Thyroid gland (tissue), 4 donors: ENCODE measurements at regions not wholly inside any gene's neighbourhood (a gene's known extent, or its start where the extent isn't known, plus 50 kb on each side); places are given as distances from the start of the nearest gene placed in this dataset.

ENCODE experiments used
- DNase-seq, 2 donors: peaks; one replicate each; pipeline ENCODE4 v3.0.0-alpha.2; 2019
- H3K27ac ChIP-seq, 3 donors: fragments of 200-600 bp; sonication (generic); 1 replicate in 2 of 3; 2 replicates in 1 of 3; pipeline ENCODE4 v1.5.1; 2016 to 2019; ENCODE audit warnings: mild to moderate bottlenecking in 1 of 3, moderate library complexity in 1 of 3
- H3K27me3 ChIP-seq: fragments of 200-600 bp; sonication (generic); one replicate; pipeline ENCODE4 v1.5.1; 2019
- H3K36me3 ChIP-seq, 2 donors: fragments of 200-600 bp; sonication (generic); one replicate each; pipeline ENCODE4 v1.5.1; 2016 to 2019
- H3K4me1 ChIP-seq, 2 donors: fragments of 200-600 bp; sonication (generic); one replicate each; pipeline ENCODE4 v1.5.1; 2017 to 2019
- H3K4me3 ChIP-seq, 3 donors: fragments of 200-600 bp; sonication (generic); replicated peaks in 1 of 3; 1 replicate in 2 of 3; 2 replicates in 1 of 3; pipeline ENCODE4 v1.5.1; 2016; ENCODE audit warnings: mild to moderate bottlenecking in 1 of 3
- H3K9me3 ChIP-seq: fragments of 200-600 bp; sonication (generic); one replicate; pipeline ENCODE4 v1.5.1; 2017
- CTCF ChIP-seq, 6 experiments: fragments of 200-600 bp in 3 of 6; fragments of 450-650 bp in 3 of 6; sonication (generic) in 3 of 6; IDR thresholded peaks; one replicate each; pipeline ENCODE4 v1.5.1; 2016 to 2019; ENCODE audit warnings: antibody characterized with exemption in 6 of 6, mild to moderate bottlenecking in 2 of 6, inconsistent platforms in 1 of 6, moderate library complexity in 1 of 6
- POLR2A ChIP-seq, 2 donors: fragments of 450-650 bp; IDR thresholded peaks; one replicate each; pipeline ENCODE4 v1.6.1; 2017; ENCODE audit warnings: antibody characterized with exemption in 2 of 2, mild to moderate bottlenecking in 2 of 2, moderate library complexity in 1 of 2
- WGBS, 2 donors: methylation state at CpG; one replicate each; pipeline ENCODE4 v1.1.5; 2017; 5-methylcytosine and 5-hydroxymethylcytosine counted together
- intact Hi-C: fragments of 100-400 bp; cut with DNase I; formaldehyde crosslinking; loops from one replicate; pipeline ENCODE4 v1.15.1; 2023

- intact Hi-C loops, result no loop called here
- H3K9me3 ChIP-seq, result no peaks in the 10 kb centered on the region
- no peaks in the 10 kb centered on the region for H3K36me3 ChIP-seq
- peaks cover 9 to 10% of the 10 kb centered on the region in 2 donors for H3K4me1 ChIP-seq
- DNase-seq, result no peak
- WGBS, 2 donors, result 94 to 96% methylated on average over 2 of the region's 2 CpGs
- no peak overlapping the region for H3K4me3 ChIP-seq
- H3K27ac ChIP-seq, result no peak overlapping the region
- H3K27me3 ChIP-seq, result no peaks in the 10 kb centered on the region
- TF ChIP-seq POLR2A (IDR thresholded peaks at IDR 0.05), result no peak
- no peak for TF ChIP-seq CTCF (IDR thresholded peaks at IDR 0.05)
Observed at GRCh38 chr4:42747971-42748370, 91.1 kb upstream of the ATP8A1 start.

- H3K9me3 ChIP-seq, result no peaks in the 10 kb centered on the region
- no peaks in the 10 kb centered on the region for H3K27me3 ChIP-seq
- no peak for TF ChIP-seq POLR2A (IDR thresholded peaks at IDR 0.05)
- DNase-seq, result no peak
- intact Hi-C loops, result no loop called here
- WGBS, 2 donors, result 94 to 99% methylated on average over 5 of the region's 5 CpGs
- H3K4me1 ChIP-seq, result peaks cover 0 to 5% of the 10 kb centered on the region in 2 donors
- no peak overlapping the region for H3K27ac ChIP-seq
- no peaks in the 10 kb centered on the region for H3K36me3 ChIP-seq
- H3K4me3 ChIP-seq, result no peak overlapping the region
Observed at GRCh38 chr4:42736527-42737195, 79.8 kb upstream of the ATP8A1 start.

- H3K27ac ChIP-seq, result no peak overlapping the region
- no peaks in the 10 kb centered on the region for H3K9me3 ChIP-seq
- peaks cover 9 to 28% of the 10 kb centered on the region in 2 donors for H3K4me1 ChIP-seq
- no peak for DNase-seq
- H3K36me3 ChIP-seq, result no peaks in the 10 kb centered on the region
- no peaks in the 10 kb centered on the region for H3K27me3 ChIP-seq
- intact Hi-C loops, result no loop called here
- H3K4me3 ChIP-seq, result no peak overlapping the region
- 94 to 96% methylated on average over 2 of the region's 2 CpGs for WGBS, 2 donors
- TF ChIP-seq POLR2A (IDR thresholded peaks at IDR 0.05) (no peak), CTCF (IDR thresholded peaks at IDR 0.05) (no peak)
Observed at GRCh38 chr4:42733380-42733779, 76.5 kb upstream of the ATP8A1 start.

- DNase-seq, result no peak
- Histone ChIP-seq H3K4me3 (no peak overlapping the region), H3K27ac (no peak overlapping the region), H3K4me1 (peaks cover 9 to 32% of the 10 kb centered on the region in 2 donors), H3K9me3 (no peaks in the 10 kb centered on the region), H3K36me3 (no peaks in the 10 kb centered on the region), H3K27me3 (no peaks in the 10 kb centered on the region)
- WGBS, 2 donors, result 97 to 98% methylated on average over 5 of the region's 5 CpGs
- no peak for TF ChIP-seq POLR2A (IDR thresholded peaks at IDR 0.05)
- no peak for TF ChIP-seq CTCF (IDR thresholded peaks at IDR 0.05)
- intact Hi-C loops, result no loop called here
Observed at GRCh38 chr4:42732776-42733175, 75.9 kb upstream of the ATP8A1 start.

- Histone ChIP-seq H3K9me3 (no peaks in the 10 kb centered on the region), H3K36me3 (no peaks in the 10 kb centered on the region), H3K27me3 (no peaks in the 10 kb centered on the region), H3K4me3 (no peak overlapping the region), H3K4me1 (peaks cover 18 to 42% of the 10 kb centered on the region in 2 donors), H3K27ac (peak overlapping the region; percentile 75 to 83 (median 83))
- TF ChIP-seq CTCF (IDR thresholded peaks at IDR 0.05) (no peak), POLR2A (IDR thresholded peaks at IDR 0.05) (no peak)
- WGBS, 2 donors, result 25 to 29% methylated on average over 4 of the region's 4 CpGs
- intact Hi-C loops, result no loop called here
- peak; percentile 37 to 46 for DNase-seq
Observed at GRCh38 chr4:42729505-42730237, 72.8 kb upstream of the ATP8A1 start.
